Activated naive CD8-positive, alpha-beta T cell (primary cell): ENCODE measurements at regions not wholly inside any gene's neighbourhood (a gene's known extent, or its start where the extent isn't known, plus 50 kb on each side); places are given as distances from the start of the nearest gene placed in this dataset.

Experiments
- H3K27ac Mint-ChIP-seq: one replicate; pipeline ENCODE4 v1.8.0; 2021; ENCODE audit warnings: mixed read lengths
- H3K27me3 Mint-ChIP-seq: one replicate; pipeline ENCODE4 v1.8.0; 2021; ENCODE audit warnings: mixed read lengths
- H3K36me3 Mint-ChIP-seq: one replicate; pipeline ENCODE4 v1.8.0; 2021; ENCODE audit warnings: mixed read lengths
- H3K4me1 Mint-ChIP-seq: one replicate; pipeline ENCODE4 v1.8.0; 2021; ENCODE audit warnings: low read depth, mixed read lengths
- H3K4me3 Mint-ChIP-seq: one replicate; pipeline ENCODE4 v1.8.0; 2021; ENCODE audit warnings: mild to moderate bottlenecking, mixed read lengths
- H3K9me3 Mint-ChIP-seq: one replicate; pipeline ENCODE4 v1.8.0; 2021; ENCODE audit warnings: low read depth, mixed read lengths

GRCh38 chr10:78856421-78856820, 212.3 kb upstream of the ZMIZ1 start:
- Mint-ChIP-seq H3K4me3 (no peak overlapping the region), H3K4me1 (no peaks in the 10 kb centered on the region), H3K9me3 (no peaks in the 10 kb centered on the region), H3K27ac (no peak overlapping the region), H3K36me3 (no peaks in the 10 kb centered on the region), H3K27me3 (no peaks in the 10 kb centered on the region)

- Mint-ChIP-seq H3K4me3 (no peak overlapping the region), H3K9me3 (no peaks in the 10 kb centered on the region), H3K4me1 (no peaks in the 10 kb centered on the region), H3K27me3 (no peaks in the 10 kb centered on the region), H3K36me3 (no peaks in the 10 kb centered on the region), H3K27ac (no peak overlapping the region)
These were observed 211.6 kb upstream of the ZMIZ1 start for GRCh38 chr10:78857193-78857592.

GRCh38 chr10:78859266-78859665, 209.5 kb upstream of the ZMIZ1 start:
- H3K36me3 Mint-ChIP-seq: no peaks in the 10 kb centered on the region
- no peaks in the 10 kb centered on the region for H3K4me1 Mint-ChIP-seq
- H3K4me3 Mint-ChIP-seq: no peak overlapping the region
- no peaks in the 10 kb centered on the region for H3K27me3 Mint-ChIP-seq
- H3K27ac Mint-ChIP-seq: no peak overlapping the region
- no peaks in the 10 kb centered on the region for H3K9me3 Mint-ChIP-seq

- Mint-ChIP-seq H3K4me1 (no peaks in the 10 kb centered on the region), H3K27me3 (no peaks in the 10 kb centered on the region), H3K36me3 (no peaks in the 10 kb centered on the region), H3K9me3 (no peaks in the 10 kb centered on the region), H3K27ac (no peak overlapping the region), H3K4me3 (no peak overlapping the region)
These were observed 209.0 kb upstream of the ZMIZ1 start for GRCh38 chr10:78859769-78860168.

DNA sequence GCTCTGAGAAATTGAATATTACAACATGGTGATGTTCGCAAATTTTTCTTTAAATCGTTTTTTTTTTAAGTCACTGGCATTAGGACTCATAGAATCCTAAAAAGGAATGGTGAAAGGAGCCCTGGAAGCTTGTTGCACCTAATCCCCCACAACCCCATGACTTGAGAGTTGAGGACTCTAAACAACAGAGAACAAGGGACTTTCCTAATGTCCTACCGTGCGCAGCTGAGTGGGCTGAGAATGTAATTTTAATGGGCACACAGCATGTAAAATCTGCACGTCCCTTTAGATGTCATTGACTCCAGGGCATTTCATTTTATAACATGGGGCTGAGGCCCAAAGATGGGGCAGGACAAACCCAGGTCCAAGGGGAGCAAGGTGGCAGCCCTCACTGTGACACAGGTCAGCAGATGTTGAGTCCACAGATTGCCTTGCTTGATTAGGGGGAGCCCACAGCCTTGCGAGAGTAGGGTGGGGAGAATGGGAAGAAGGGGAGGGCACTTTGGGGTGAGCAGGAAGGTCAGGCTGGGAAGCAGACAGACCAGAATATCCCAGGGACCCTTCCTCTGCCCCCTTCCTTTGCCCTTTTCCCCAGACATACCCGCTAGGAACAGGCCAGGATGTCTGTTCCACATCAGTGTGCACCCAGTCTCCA, 208.4 kb upstream of the ZMIZ1 start:
- Mint-ChIP-seq H3K27ac (no peak overlapping the region), H3K4me3 (no peak overlapping the region), H3K27me3 (no peaks in the 10 kb centered on the region), H3K4me1 (no peaks in the 10 kb centered on the region), H3K36me3 (no peaks in the 10 kb centered on the region), H3K9me3 (no peaks in the 10 kb centered on the region)

DNA sequence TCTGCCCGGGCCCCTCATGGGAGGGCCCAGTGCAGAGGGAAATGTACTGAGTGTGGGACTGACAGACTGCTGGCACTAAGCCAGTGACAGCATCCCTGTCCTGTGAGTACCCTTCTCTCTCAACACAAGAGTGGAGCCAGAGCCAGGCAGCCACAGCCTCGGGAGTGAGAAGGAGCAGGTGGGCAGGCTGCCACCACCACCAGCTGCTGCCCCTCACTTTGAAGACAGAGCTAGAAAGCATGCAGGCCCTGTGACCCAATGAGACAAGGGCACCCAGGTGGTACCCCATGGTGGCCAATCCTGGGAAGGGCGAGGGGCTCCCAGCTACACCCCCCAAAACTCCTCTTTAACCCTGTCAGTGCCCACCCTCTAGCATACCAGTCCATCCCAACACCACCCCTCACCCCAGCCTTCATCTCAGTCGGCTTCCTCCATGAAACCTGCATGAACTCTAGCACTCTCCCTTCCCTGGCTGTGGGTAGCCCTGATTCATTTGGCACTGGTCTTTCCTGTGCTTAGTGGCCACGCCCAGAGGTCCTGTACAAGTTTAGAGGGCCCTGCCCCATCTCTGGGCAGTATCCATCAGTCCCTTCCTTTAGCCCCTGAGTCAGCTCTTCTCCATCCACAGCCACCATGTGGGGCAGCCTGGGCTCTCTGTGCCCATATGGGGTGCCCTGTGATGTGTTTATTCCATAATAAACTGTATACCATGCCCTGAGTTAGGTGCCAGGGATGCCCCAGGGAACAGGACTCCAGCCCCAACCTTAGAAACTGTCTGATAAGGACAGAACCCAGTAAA, 207.0 kb upstream of the ZMIZ1 start:
- Mint-ChIP-seq H3K4me3 (no peak overlapping the region), H3K9me3 (no peaks in the 10 kb centered on the region), H3K27ac (no peak overlapping the region), H3K36me3 (no peaks in the 10 kb centered on the region), H3K4me1 (no peaks in the 10 kb centered on the region), H3K27me3 (no peaks in the 10 kb centered on the region)

DNA sequence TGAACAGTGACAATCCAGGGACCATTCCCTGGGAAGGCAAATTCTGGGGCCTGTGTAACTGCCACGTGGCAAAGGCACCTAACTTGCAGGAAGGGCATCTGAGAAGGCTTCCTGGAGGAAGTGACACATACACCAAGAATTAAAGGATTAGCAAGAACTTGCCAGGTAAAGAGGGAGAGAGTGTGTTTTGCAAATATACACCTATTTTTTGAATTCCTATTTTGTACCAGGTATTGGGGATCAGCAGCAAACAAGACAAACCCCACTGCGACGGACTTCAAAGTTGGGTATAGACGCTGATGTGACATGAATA, 206.5 kb upstream of the ZMIZ1 start:
- no peaks in the 10 kb centered on the region for H3K27me3 Mint-ChIP-seq
- H3K4me3 Mint-ChIP-seq: no peak overlapping the region
- no peaks in the 10 kb centered on the region for H3K36me3 Mint-ChIP-seq
- H3K27ac Mint-ChIP-seq: no peak overlapping the region
- H3K9me3 Mint-ChIP-seq: no peaks in the 10 kb centered on the region
- no peaks in the 10 kb centered on the region for H3K4me1 Mint-ChIP-seq

DNA sequence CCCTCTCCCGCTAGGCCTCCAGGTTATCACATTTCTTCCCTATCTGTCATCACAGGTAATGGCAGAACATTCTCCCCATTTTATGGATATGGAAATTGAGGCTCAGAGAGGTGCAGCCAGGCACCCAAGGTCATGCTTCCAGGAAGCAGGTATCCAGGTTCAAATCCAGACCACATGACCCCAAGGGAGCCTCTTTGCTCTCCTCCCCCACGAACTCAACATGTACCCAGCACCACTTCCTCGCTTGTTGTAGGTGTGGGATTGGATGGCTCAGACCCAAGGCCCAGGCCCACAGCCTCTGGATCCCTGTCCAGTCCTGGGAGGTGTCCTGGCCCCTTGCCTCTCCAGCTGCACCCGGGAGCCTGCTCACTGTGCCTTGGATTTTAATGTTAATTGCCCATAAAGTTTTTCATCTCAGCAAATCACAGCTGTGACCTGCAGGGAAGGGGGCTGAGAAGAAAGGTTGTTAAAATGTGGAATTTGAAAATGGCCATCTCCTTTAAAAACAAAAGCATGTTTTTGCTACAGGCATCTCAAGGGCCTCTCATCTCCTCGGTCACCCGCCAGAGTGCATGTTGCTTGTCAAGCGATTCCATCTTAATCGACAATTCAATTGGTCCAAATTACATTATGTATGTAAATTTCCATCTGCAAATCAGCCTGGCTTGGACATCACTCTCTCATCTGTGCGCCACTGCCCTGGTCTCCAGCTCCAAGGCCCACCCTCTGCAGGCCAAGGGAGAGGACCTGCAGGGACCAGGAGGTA, 205.4 kb upstream of the ZMIZ1 start:
- H3K4me1 Mint-ChIP-seq: no peaks in the 10 kb centered on the region

GRCh38 chr10:78863906-78864239, 204.9 kb upstream of the ZMIZ1 start:
- H3K4me1 Mint-ChIP-seq: no peaks in the 10 kb centered on the region
- no peaks in the 10 kb centered on the region for H3K27me3 Mint-ChIP-seq
- no peak overlapping the region for H3K27ac Mint-ChIP-seq
- H3K9me3 Mint-ChIP-seq: no peaks in the 10 kb centered on the region
- H3K36me3 Mint-ChIP-seq: no peaks in the 10 kb centered on the region
- H3K4me3 Mint-ChIP-seq: no peak overlapping the region

More for the DNA sequence above, 205.4 kb upstream of the ZMIZ1 start:
- no peak overlapping the region for H3K4me3 Mint-ChIP-seq
- no peaks in the 10 kb centered on the region for H3K9me3 Mint-ChIP-seq
- no peaks in the 10 kb centered on the region for H3K27me3 Mint-ChIP-seq
- no peak overlapping the region for H3K27ac Mint-ChIP-seq
- no peaks in the 10 kb centered on the region for H3K36me3 Mint-ChIP-seq

- Mint-ChIP-seq H3K4me1 (no peaks in the 10 kb centered on the region), H3K4me3 (no peak overlapping the region), H3K27me3 (no peaks in the 10 kb centered on the region), H3K36me3 (no peaks in the 10 kb centered on the region), H3K9me3 (no peaks in the 10 kb centered on the region), H3K27ac (no peak overlapping the region)
These were observed 203.8 kb upstream of the ZMIZ1 start for GRCh38 chr10:78864761-78865537.

- no peaks in the 10 kb centered on the region for H3K9me3 Mint-ChIP-seq
- no peaks in the 10 kb centered on the region for H3K36me3 Mint-ChIP-seq
- H3K27me3 Mint-ChIP-seq: no peaks in the 10 kb centered on the region
- H3K4me3 Mint-ChIP-seq: no peak overlapping the region
- no peaks in the 10 kb centered on the region for H3K4me1 Mint-ChIP-seq
- no peak overlapping the region for H3K27ac Mint-ChIP-seq
These were observed 203.3 kb upstream of the ZMIZ1 start for GRCh38 chr10:78865538-78865875.

DNA sequence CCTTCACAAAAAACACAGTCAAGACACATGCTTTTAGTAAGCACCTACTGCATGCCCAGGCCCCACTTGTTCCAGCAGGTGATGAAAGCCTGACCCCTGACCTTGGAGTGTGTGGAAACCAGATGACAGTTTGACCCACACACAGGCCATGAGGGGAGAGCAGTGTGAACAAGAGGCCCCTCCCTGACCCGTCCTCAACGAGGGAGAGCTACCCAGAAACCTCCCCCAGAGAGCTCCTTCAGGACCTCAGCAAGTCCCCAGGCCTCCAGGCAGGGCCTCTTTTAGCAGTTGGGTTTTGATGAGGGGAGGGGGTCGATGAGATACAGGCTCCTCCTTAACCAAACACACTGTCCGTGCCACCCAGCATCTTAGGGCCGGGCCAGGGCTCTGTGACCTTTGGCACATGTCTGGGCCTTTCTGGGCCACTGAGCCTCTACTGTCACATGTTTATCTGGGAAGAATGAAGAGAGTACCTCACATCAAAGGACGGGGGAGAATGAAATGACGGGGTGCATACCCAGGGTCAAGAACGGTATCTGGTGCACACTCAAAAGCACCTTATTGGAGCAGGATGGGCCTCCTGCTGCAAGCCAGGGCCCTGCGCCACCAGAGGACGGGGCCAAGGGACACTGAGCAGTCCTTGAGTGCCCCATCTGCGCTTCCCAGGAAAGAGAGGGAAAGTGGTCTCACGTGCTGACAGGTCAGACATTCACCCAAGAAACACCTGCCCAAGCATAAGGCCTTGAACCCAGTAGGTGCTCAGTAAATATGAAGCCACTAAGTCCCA, 202.6 kb upstream of the ZMIZ1 start:
- no peaks in the 10 kb centered on the region for H3K9me3 Mint-ChIP-seq
- H3K27me3 Mint-ChIP-seq: peaks cover 2% of the 10 kb centered on the region
- no peak overlapping the region for H3K27ac Mint-ChIP-seq
- H3K36me3 Mint-ChIP-seq: no peaks in the 10 kb centered on the region
- H3K4me3 Mint-ChIP-seq: no peak overlapping the region
- no peaks in the 10 kb centered on the region for H3K4me1 Mint-ChIP-seq

DNA sequence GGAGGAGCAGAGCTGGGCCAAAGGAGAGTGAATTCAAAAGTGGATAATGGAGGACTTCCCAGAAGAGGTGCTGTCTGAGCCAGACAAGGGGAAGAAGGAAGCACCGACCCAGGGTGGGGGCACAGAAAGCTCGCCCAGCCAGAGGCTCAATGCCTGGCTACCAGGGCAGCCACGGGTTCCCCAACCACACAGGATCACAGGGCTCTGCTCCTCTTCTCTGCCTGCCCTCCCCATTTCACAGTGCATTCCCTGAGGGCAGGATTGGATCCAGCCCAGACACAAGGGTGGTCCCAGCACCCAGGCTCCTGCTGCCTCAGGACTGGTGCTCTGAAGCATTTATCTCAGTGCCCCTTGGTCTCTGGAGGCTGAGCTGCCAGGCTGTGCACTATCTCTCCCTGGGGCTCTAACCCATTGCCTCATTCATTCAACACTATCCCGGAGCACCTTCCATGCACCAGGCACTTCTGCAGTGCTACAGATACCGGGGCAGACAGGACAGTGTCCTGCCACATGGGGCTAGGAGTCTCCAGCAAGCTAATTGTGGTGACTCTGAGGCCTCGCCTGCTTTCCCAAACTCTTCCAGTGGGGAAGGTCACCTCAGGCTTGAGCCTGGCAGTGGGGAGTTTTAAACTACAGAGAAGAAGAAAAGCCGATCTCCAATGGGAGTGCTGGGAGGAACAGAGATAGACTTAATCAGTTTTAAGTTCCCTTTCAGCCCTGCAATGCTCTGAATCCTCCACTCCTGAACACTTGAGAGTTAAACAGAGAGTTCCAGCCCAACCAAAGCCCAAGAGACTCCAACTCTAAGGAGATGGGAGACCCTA, 201.8 kb upstream of the ZMIZ1 start:
- Mint-ChIP-seq H3K36me3 (no peaks in the 10 kb centered on the region), H3K27ac (no peak overlapping the region), H3K9me3 (no peaks in the 10 kb centered on the region)

GRCh38 chr10:78867555-78867939, 201.2 kb upstream of the ZMIZ1 start:
- H3K36me3 Mint-ChIP-seq: no peaks in the 10 kb centered on the region
- H3K9me3 Mint-ChIP-seq: no peaks in the 10 kb centered on the region
- H3K4me3 Mint-ChIP-seq: no peak overlapping the region
- peaks cover 4% of the 10 kb centered on the region for H3K27me3 Mint-ChIP-seq
- H3K27ac Mint-ChIP-seq: no peak overlapping the region
- no peaks in the 10 kb centered on the region for H3K4me1 Mint-ChIP-seq

More for the DNA sequence above, 201.8 kb upstream of the ZMIZ1 start:
- H3K4me3 Mint-ChIP-seq: no peak overlapping the region
- peaks cover 2% of the 10 kb centered on the region for H3K27me3 Mint-ChIP-seq
- H3K4me1 Mint-ChIP-seq: no peaks in the 10 kb centered on the region
